T-helper 2 cell treated with Interferon-gamma antibody and Interleukin-4, amounts not matched to agents 100 ng/mL and 5 ng/mL, for 36 hours (primary cell): ENCODE measurements at regions not wholly inside any gene's neighbourhood (a gene's known extent, or its start where the extent isn't known, plus 50 kb on each side); places are given as distances from the start of the nearest gene placed in this dataset.

Experiments used
- intact Hi-C: fragments of 100-400 bp; cut with micrococcal nuclease; formaldehyde crosslinking; loops from one replicate; pipeline ENCODE4 v1.15.1; 2023

DNA sequence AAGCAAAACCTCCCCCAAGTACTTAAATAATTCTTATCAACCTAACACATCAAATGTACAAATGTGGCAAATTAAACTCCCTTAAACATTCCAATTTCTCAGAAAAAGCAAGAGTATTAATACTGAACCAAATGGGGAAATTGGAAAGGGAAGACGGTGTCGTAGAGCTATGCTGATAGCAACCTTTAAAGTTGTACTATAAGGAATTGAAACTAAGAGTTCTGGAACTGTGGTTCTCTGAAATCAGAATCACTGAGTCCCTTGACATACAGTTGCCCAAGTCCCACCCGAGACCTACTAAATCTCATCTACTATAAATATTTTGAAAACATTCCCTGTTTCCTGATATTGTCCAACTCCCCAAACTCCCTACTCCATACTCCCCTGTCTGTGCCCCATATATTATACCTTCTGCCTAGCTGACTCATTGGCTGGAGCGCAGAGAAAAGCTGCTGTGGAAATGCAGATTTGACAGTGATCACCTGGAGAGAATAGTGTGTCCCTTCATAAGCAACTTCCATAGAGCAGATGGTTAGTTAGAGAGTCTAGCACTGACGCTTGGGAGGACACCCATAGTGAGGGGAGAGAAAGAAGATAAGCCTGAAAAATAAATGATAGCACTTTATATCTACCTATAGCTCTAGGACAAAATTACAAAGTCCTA is 51.4 kb upstream of the ITM2B start:
- intact Hi-C loops = no loop called here

GRCh38 chr13:48178126-48178525 is 54.9 kb upstream of the ITM2B start:
- intact Hi-C loops = no loop called here

GRCh38 chr13:48176781-48177180 is 56.2 kb upstream of the ITM2B start:
- intact Hi-C loops = no loop called here

- intact Hi-C loops = no loop called here
Measured at GRCh38 chr13:48175185-48175584, 57.8 kb upstream of the ITM2B start.

- intact Hi-C loops = no loop called here
Measured at GRCh38 chr13:48167866-48168265, 65.1 kb upstream of the ITM2B start.

DNA sequence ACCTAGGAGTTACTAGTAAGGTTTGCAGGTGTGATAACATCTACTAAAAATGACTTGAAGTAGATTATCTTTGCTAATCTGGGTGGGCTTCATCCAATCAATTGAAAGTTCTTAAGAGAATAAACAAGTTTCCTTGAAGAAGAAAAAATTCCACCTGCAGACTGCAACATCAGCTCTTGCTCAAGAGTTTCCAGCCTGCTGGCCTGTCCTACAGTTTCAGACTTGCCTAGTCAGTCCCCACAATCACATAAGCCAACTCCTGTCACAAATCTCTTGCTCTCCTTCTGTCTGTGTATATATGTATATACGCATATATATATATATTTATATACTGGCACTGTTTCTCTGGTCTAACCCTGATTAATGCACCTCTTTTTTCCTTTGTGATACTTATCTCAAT is 67.3 kb upstream of the ITM2B start:
- intact Hi-C loops = no loop called here

GRCh38 chr13:48165063-48165462 is 67.9 kb upstream of the ITM2B start:
- intact Hi-C loops = no loop called here

GRCh38 chr13:48163061-48163460 is 68.2 kb upstream of the MED4 start:
- intact Hi-C loops = no loop called here

DNA sequence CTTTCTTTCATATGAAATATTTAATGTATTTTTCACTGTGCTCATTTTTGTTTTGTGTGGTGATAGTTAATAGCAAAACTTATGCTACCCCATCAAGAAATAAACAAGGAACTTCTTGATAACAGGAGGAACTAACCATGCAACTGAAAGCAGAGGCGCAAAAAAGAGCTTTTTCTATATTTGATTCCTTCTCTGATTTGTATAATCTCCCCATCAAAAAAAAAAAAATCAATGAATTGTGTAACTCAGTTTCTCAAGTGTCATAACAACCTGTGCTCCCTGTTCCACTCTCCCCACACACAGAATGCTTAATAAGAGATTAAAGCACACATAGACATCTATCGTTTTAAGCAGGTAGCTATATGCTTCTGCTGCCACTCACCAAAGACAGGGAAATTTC is 67.3 kb upstream of the MED4 start:
- intact Hi-C loops = no loop called here

- intact Hi-C loops = no loop called here
Measured at GRCh38 chr13:48161530-48162179, 66.8 kb upstream of the MED4 start.

- intact Hi-C loops = no loop called here
Measured at GRCh38 chr13:48160606-48161278, 65.8 kb upstream of the MED4 start.

DNA sequence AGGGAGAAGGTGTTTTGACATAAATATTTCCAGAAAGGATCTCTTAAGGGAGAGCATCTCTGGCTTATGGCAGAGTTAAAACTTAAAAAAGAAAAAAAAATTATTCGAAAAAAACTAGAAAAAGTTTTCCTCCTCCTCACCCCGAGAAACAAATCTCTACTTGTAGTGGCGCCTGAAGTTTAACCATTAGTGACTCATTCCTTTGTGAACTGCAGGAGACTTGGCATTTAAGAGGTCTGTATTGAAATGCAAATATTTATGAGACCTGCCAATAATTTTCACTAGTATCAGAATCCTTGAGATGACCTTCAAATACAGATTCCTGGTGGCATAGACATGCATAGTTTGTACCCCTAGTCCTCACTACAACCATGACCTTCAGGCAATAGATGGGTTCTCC is 64.9 kb upstream of the MED4 start:
- intact Hi-C loops = no loop called here

GRCh38 chr13:48159401-48159800 is 64.5 kb upstream of the MED4 start:
- intact Hi-C loops = no loop called here

DNA sequence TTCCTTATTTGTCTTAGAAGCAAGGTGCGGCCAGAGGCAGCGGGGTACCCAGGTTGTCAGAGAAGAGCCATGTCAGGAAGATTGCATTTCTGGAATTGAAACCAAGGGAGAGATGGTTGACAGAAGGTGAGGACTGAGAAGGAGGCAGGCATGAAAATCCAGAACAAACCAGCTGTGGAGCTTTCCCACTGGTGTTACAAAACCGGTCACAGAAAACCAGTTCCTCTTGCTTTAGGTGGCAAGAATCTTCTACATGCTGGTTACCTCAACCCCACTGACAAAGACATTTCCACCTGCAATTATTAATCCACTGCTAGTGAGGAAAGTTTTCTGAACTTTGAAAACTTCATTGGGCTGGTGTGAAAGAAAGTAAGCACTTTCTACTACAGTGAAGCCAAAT is 64.0 kb upstream of the MED4 start:
- intact Hi-C loops = no loop called here

DNA sequence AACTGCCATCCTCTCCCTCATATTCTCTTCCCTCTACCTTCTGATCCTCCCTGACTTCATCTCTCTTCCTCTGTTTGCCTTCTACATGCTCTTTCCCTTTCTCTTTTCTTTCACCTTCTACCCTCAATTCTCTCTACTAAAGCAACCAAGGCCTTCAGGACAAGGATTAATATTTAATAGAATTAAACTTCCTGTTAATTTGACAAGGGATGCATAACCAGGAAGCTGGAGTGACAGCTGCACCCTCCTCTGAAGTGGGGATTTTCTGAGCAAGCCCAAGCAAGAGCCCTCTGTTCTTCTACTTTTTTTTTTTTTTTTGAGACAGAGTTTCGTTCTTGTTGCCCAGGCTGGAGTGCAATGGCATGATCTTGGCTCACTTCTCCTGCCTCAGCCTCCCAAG is 63.4 kb upstream of the MED4 start:
- intact Hi-C loops = no loop called here

DNA sequence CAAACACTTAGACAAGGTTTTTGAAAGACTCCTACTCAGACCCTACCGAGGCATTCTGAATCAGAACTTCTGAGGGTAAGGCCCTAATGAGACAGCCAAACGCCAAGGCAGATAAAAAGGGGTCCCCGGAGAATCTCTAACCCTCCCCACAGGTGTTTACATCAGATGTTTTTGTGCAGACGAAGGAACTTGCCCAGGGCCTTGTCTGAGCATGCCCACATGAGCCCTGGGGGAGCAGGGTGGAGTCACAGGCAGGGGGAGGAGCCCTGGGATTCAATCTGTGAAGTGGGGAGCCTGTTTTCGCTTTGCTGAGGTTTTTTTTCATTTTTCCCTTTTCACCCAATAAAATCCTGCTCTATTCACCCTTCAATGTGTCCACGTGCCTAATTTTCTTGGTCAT is 61.6 kb upstream of the MED4 start:
- intact Hi-C loops = loop anchor here (1.0 to 2.0 kb wide), 4 partner anchors 30 to 147 kb away; partner anchors contain the start of genes ITM2B and RB1

GRCh38 chr13:48155848-48156247 is 60.9 kb upstream of the MED4 start:
- intact Hi-C loops = loop anchor here (1.0 to 2.0 kb wide), 4 partner anchors 30 to 147 kb away; partner anchors contain the start of genes ITM2B and RB1

DNA sequence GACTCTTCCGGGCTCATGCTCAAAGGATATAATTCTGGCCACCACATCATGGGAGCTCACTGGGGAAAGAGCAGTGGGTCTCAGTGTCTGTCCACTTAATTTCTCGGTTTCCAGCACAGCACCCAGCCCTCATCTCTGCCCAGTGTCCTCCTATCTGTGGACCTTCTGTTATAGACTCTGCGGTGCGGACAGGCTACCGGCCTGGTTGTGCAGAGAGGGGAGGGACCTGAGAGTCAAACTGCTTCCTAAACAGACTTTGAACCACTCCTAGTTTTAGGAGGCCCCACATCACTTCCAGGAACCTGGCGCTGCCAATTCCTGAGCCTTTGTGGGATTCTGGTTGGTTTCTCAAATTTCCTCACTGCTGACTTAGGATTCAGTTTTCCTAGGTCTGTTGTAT is 59.8 kb upstream of the MED4 start:
- intact Hi-C loops = no loop called here

- intact Hi-C loops = no loop called here
Measured at GRCh38 chr13:48153186-48153585, 58.3 kb upstream of the MED4 start.

GRCh38 chr13:48151363-48152161 is 56.7 kb upstream of the MED4 start:
- intact Hi-C loops = no loop called here

DNA sequence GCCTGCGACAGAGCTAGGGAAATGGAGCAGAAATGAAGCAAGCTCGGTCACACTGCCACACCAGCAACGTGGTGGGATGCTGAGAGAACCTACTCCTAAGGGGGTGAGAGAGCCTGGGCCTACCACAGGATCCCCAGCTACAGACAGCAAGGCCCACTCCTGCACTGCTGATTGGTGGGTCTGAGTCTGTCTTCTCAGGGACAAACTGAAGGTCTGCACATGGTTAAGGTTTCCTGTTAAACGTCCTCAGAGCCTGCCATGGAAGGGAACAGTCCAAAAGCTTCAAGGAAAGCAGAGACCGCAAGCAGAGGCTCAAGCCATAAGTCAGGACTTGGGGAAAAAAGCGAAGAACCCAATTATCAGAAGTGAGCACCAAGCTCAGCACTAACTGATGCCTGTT is 53.5 kb upstream of the MED4 start:
- intact Hi-C loops = no loop called here

- intact Hi-C loops = no loop called here
Measured at GRCh38 chr13:48146636-48147035, 51.7 kb upstream of the MED4 start.
